Fibroblast of pulmonary artery (primary cell): ENCODE measurements at regions not wholly inside any gene's neighbourhood (a gene's known extent, or its start where the extent isn't known, plus 50 kb on each side); places are given as distances from the start of the nearest gene placed in this dataset.
"Not testable (repeated sequence)": the region's sequence is repeated elsewhere in the genome, so short reads cannot be mapped to it uniquely, and the experiment has no call there.

ENCODE experiments used
- DNase-seq: peaks from one replicate; pipeline ENCODE4 v3.0.0-alpha.2; 2010; ENCODE audit warnings: low read depth
- H3K4me3 ChIP-seq: replicated peaks from 2 replicates; pipeline ENCODE4 v1.5.1; 2011; ENCODE audit warnings: low read depth, mild to moderate bottlenecking, control low read depth, low read length, moderate library complexity
- TF ChIP-seq, protein P1 (sequence below): IDR thresholded peaks from 2 replicates; pipeline ENCODE4 v1.5.1; 2011; ENCODE audit warnings: mild to moderate bottlenecking, control low read depth, low read length, inconsistent platforms; ENCODE audit errors: missing control alignments

DNA sequence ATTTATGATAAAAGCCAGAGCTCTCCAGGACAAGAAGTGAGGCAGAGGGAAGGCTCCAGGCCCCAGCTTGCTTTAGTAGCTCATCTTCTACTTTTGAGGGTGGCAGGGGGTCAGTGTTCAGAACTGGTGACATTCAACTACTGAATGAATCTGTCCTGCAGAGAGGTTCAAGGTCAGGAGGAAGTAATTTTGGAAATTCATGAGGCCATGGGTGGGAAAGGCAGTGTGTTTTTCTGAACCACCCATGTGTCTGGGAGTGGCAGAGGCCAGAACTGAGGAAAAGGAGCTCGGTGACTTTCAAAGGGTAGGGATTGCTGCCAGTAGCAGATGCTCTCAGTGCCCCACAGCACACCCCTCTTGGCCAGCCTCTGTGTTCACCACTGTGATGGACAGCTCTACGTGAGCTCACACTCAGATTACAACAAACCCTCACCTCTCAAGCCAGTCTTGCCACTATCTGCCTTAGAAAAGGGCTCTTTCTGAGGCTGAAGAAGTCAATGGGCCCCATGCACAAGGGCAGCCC, 571.2 kb downstream of the RAB28 start:
- TF ChIP-seq, protein P1, sequence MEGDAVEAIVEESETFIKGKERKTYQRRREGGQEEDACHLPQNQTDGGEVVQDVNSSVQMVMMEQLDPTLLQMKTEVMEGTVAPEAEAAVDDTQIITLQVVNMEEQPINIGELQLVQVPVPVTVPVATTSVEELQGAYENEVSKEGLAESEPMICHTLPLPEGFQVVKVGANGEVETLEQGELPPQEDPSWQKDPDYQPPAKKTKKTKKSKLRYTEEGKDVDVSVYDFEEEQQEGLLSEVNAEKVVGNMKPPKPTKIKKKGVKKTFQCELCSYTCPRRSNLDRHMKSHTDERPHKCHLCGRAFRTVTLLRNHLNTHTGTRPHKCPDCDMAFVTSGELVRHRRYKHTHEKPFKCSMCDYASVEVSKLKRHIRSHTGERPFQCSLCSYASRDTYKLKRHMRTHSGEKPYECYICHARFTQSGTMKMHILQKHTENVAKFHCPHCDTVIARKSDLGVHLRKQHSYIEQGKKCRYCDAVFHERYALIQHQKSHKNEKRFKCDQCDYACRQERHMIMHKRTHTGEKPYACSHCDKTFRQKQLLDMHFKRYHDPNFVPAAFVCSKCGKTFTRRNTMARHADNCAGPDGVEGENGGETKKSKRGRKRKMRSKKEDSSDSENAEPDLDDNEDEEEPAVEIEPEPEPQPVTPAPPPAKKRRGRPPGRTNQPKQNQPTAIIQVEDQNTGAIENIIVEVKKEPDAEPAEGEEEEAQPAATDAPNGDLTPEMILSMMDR = no peak
- H3K4me3 ChIP-seq = no peak overlapping the region
- no peak for DNase-seq

DNA sequence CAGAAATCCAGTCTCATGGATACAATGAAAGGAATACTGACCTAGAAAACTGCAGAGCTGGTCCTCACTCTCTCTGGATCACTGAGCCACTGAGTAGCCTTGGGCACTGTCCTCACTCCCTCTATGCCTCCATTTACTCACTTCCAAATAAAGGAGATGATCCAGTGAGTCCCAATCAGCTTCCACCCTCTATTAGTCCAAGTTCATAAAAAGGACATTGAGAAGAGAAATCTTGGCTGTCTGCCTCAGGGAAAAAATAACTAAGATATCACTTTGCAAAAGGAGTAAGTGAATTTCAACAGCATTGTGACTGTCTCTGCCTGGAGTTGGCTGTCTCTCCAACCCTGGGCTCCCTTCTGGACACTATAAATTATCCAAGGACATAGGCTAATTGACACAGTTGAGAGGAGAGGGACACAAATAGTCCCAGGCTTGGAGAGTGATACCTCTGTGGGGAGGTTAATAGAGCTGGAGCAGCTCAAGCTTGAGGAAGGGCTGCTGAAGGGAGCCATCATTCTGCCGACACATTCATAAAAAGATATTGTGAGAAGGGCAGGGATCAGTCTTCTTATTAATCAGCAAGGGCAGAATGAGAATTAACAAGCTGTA, 572.3 kb downstream of the RAB28 start:
- H3K4me3 ChIP-seq = no peak overlapping the region
- DNase-seq = no peak
- TF ChIP-seq, protein P1 = no peak

DNA sequence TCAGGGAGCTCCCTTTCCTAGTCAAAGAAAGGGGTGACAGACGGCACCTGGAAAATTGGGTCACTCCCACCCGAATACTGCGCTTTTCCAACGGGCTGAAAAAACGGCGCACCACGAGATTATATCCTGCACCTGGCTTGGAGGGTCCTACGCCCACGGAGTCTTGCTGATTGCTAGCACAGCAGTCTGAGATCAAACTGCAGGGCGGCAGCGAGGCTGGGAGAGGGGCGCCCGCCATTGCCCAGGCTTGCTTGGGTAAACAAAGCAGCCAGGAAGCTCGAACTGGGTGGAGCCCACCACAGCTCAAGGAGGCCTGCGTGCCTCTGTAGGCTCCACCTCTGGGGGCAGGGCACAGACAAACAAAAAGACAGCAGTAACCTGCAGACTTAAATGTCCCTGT, 580.5 kb downstream of the RAB28 start:
- DNase-seq = not testable (repeated sequence)

DNA sequence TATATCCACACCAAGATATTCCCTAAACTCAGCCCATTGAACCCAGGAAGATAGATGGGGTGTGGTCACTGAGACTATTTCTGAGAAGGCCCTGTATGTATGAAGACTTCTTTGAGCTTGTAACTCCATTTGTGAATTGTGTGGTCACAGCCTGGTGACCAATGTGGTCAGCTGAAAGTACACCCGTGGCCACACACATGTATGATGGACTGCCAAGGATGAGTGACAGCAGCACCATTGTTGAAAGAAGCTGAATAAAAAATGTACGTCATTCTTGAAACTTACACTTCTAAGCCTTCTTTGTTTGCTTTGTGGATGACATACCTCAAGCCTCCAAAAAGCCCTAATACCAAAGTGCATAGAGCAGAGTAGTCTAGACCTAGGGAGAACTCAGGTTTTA, 581.4 kb downstream of the RAB28 start:
- no peak overlapping the region for H3K4me3 ChIP-seq
- TF ChIP-seq, protein P1 = no peak
- DNase-seq = no peak

More for the DNA sequence above, 580.5 kb downstream of the RAB28 start:
- not testable (repeated sequence) for H3K4me3 ChIP-seq

DNA sequence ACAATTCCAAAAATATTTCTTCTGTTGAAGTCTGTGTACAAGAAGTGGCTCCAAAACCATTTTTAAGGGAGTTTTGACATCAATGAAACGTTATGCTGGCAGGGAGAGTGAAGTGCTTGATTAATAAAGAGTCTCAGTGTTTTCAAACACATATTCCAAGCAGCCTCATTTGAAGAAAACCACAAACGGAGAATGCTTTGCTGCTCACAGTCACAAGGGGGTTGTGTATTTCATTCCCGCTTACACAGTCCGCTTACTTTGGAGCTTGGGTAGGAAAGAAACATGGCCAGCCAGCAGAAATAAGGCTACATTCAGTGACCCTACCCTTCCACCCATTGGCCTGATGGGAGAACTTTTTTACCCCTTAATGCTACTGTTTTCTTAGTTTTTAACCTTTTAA, 586.2 kb downstream of the RAB28 start:
- no peak for DNase-seq
- H3K4me3 ChIP-seq = no peak overlapping the region
- TF ChIP-seq, protein P1 = no peak

DNA sequence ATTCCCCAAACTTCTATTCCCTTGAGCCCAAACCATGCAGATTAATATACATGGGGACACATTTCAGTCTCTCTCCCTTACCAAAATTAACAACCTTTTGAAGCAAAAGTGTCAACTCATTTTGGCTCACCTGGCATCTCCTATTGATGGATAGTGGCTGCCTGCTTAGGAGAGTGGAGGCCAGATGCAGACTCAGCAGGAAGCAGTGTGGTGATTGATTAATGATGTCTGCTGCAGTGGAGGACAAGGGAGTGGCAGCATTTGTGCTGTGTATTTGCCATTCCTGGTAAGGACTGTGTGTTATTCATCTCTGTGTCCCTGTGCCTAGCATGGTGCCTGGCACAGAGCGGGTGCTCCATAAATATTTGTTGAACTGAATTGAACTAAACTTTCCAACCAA, 590.1 kb downstream of the RAB28 start:
- no peak for DNase-seq
- TF ChIP-seq, protein P1 = no peak
- no peak overlapping the region for H3K4me3 ChIP-seq

- TF ChIP-seq, protein P1 = no peak
- DNase-seq = peak; percentile 1
- no peak overlapping the region for H3K4me3 ChIP-seq
These were observed 595.1 kb downstream of the RAB28 start for GRCh38 chr4:12889054-12889453.
